ENCODE measurements at regions not wholly inside any gene's neighbourhood (a gene's known extent, or its start where the extent isn't known, plus 50 kb on each side); places are given as distances from the start of the nearest gene placed in this dataset.

DNA sequence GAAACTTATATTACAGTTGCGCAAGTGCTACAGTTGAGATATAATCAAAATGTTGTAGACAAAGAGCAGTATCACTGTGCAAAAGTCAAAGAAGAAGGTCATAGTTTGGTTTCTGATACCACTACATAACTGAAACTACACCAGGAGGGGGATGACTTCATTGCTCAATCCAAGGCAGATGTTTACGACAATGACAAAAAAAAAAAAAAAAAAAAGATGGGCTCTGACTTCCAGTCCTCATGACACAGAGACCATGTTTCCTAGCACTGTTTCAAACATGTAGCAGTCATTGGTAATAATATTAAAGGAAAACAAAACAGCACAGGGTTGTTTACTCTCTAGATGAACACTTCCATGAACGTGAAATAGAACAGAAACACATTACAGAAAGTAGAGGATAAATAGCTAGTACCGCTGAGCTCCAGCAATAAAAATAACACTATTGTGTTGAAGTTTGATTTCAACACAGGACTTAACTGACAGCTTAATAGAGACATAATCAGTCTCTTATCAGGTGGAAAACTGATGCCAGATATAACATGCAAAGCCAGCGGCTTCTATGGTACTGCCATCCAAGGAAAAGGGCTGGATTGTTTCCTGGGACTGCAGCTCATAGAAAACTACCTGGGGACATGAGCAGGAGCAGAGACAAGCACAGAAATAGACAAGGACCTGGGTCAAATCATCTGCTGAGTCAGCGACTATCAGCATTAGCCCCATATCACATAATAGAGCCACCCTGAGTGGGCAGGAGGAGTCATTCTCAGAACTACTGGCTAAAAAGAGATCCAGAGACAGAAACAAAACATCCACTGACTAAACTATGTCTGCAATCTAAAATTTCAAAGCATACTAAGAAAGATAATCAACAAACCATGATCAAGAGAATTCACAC is 463.6 kb upstream of the SOX9 start (continued):
- TF ChIP-seq ZNF138 (CRISPR knock-in tag; conservative IDR thresholded peaks at IDR 0.05) = no peak
- no peak for TF ChIP-seq NFATC4 (CRISPR knock-in tag; IDR thresholded peaks at IDR 0.05)
- no peak for TF ChIP-seq PREB (CRISPR knock-in tag; IDR thresholded peaks at IDR 0.05; ENCODE audit: borderline replicate concordance)

- Mint-ChIP-seq H3K9me3 (peaks cover 8% of the 10 kb centered on the region), H3K27ac (no peak overlapping the region), H3K27me3 (ENCODE audit: low read depth) (no peaks in the 10 kb centered on the region), H3K4me1 (no peaks in the 10 kb centered on the region), H3K4me3 (no peak overlapping the region), H3K36me3 (no peaks in the 10 kb centered on the region)
- DNase-seq (ENCODE audit: low spot score) = no peak
- no peak for ATAC-seq
- TF ChIP-seq MYBL2 (CRISPR knock-in tag; IDR thresholded peaks at IDR 0.05) (no peak), HMGXB4 (CRISPR knock-in tag; IDR thresholded peaks at IDR 0.05) (no peak), CREB1 (CRISPR knock-in tag; IDR thresholded peaks at IDR 0.05) (no peak)
- POLR2A ChIA-PET = no interaction called here
- CTCF ChIA-PET = interaction anchor here (0.6 kb wide), 1 partner anchor 371 kb away, joined by 3 read pairs; no protein-coding TSS in a partner anchor
Measured at GRCh38 chr17:71658996-71659395, 461.8 kb upstream of the SOX9 start.

DNA sequence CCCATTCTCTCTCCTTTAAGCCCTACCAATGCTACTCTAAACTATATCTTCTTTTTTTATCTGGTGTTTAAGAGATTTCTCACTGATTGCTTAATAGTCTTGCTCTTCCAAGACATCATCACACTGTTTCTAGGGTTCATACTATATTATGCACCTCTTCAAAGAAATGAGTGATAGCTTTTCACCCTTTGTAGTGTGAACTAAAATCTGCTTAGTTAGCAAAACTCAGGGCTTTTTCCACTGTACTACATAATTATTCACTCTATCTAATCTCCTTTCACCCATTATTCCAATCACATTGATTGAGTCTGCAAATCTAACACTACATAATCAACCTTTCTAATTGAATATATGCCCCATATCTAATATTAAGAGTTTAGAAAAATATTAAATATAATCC is 456.0 kb upstream of the SOX9 start:
- TF ChIP-seq FOXP1 (CRISPR knock-in tag; IDR thresholded peaks at IDR 0.05; ENCODE audit: borderline replicate concordance) (no peak), ZNF219 (CRISPR knock-in tag; IDR thresholded peaks at IDR 0.05; ENCODE audit: borderline replicate concordance) (no peak), ELF4 (CRISPR knock-in tag; IDR thresholded peaks at IDR 0.05; ENCODE audit: low read depth) (no peak)
- POLR2A ChIA-PET = interaction anchor here (0.7 kb wide), 1 partner anchor 1158 kb away, joined by 6 read pairs; no protein-coding TSS in a partner anchor
- no peak overlapping the region for H3K27ac Mint-ChIP-seq
- peaks cover 7% of the 10 kb centered on the region for H3K9me3 Mint-ChIP-seq
- H3K36me3 Mint-ChIP-seq = no peaks in the 10 kb centered on the region
- CTCF ChIA-PET = no interaction called here
- no peak for ATAC-seq
- no peak overlapping the region for H3K4me3 Mint-ChIP-seq
- DNase-seq (ENCODE audit: low spot score) = no peak
- no peaks in the 10 kb centered on the region for H3K4me1 Mint-ChIP-seq
- H3K27me3 Mint-ChIP-seq (ENCODE audit: low read depth) = no peaks in the 10 kb centered on the region

- Mint-ChIP-seq H3K9me3 (peaks cover 7% of the 10 kb centered on the region), H3K27me3 (ENCODE audit: low read depth) (no peaks in the 10 kb centered on the region), H3K4me1 (no peaks in the 10 kb centered on the region), H3K27ac (no peak overlapping the region), H3K4me3 (no peak overlapping the region), H3K36me3 (no peaks in the 10 kb centered on the region)
- DNase-seq (ENCODE audit: low spot score) (no peak), ATAC-seq (no peak)
- CTCF ChIA-PET = no interaction called here
- POLR2A ChIA-PET = no interaction called here
- TF ChIP-seq MLX (CRISPR knock-in tag; IDR thresholded peaks at IDR 0.05) = no peak
- TF ChIP-seq ATF1 (CRISPR knock-in tag; IDR thresholded peaks at IDR 0.05) = no peak
- TF ChIP-seq ELF4 (CRISPR knock-in tag; IDR thresholded peaks at IDR 0.05; ENCODE audit: low read depth) = no peak
- TF ChIP-seq, protein P1, sequence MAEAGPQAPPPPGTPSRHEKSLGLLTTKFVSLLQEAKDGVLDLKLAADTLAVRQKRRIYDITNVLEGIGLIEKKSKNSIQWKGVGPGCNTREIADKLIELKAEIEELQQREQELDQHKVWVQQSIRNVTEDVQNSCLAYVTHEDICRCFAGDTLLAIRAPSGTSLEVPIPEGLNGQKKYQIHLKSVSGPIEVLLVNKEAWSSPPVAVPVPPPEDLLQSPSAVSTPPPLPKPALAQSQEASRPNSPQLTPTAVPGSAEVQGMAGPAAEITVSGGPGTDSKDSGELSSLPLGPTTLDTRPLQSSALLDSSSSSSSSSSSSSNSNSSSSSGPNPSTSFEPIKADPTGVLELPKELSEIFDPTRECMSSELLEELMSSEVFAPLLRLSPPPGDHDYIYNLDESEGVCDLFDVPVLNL (CRISPR knock-in tag; IDR thresholded peaks at IDR 0.05; ENCODE audit: borderline replicate concordance, low read depth) = no peak
Measured at GRCh38 chr17:71666047-71666446, 454.8 kb upstream of the SOX9 start.
